Muscle of back (tissue), 3 donors: ENCODE measurements at regions not wholly inside any gene's neighbourhood (a gene's known extent, or its start where the extent isn't known, plus 50 kb on each side); places are given as distances from the start of the nearest gene placed in this dataset.

Experiments
- DNase-seq, 3 donors: peaks; one replicate each; pipeline versions ENCODE4 v3.0.0 to v3.0.0-alpha.2; 2013

- no peak for DNase-seq
These were observed 367.7 kb upstream of the ARRDC4 start for GRCh38 chr15:97592778-97593177.

GRCh38 chr15:97597801-97598200 is 362.7 kb upstream of the ARRDC4 start:
- no peak for DNase-seq

DNA sequence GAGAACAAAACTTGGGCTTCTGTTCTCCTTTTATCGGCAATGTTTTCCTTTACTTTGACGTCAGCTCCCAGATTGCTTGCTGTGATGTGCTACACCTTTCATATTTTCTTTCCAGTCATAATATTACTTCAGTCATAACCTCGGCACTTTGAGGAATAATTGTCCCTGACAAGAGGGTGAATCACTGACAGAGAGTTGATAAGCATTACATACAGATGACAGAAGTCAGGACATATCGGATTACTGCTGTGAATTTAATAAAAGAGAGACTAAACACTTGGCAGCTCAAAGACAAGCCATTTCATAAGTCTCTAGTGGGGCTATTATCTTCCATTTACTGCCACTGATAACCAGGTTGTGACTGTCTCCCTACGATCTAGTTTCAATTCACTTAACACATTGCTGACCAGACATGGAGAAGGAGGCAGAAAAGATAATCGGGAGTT is 362.1 kb upstream of the ARRDC4 start:
- no peak for DNase-seq

GRCh38 chr15:97600190-97600589 is 360.3 kb upstream of the ARRDC4 start:
- DNase-seq: no peak

DNA sequence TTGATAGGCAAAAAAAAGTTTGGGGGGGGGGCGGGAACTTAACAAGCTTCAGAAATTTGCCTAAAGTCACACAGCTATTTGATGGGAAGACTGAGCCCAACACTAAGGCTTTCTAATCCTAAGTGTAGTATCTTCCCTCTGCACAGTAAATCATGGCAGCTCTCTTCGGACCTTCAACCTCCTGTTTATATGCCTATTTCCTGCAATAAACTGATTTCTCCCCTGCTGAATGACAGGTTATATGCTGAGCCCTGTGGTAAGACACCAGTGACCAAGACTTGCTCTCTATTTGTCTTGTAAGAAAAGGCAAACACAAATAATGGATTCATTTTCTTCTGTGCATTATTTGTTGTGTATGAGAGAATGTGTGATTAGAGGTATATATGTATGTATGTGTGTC is 355.8 kb upstream of the ARRDC4 start:
- no peak for DNase-seq

DNA sequence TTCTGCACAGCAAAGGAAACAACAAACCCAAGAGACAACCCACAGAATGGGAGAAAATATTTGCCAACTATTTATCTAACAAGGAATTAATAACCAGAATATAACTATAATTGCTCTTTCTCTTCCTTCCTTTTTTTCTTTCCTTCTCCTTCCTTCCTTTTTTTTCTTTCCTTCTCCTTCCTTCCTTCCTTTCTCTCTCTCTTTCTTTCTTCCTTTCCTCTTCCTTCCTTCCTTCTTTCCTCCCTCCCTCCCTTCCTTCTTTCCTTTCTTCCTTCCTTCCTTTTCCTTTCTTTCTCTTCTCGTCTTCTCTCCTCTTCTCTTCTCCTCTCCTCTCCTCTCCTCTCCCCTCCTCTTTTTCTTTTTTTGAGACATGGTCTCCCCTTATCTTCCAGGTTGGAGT is 345.4 kb upstream of the ARRDC4 start:
- no peak for DNase-seq

GRCh38 chr15:97623091-97623661 is 337.3 kb upstream of the ARRDC4 start:
- no peak for DNase-seq

DNA sequence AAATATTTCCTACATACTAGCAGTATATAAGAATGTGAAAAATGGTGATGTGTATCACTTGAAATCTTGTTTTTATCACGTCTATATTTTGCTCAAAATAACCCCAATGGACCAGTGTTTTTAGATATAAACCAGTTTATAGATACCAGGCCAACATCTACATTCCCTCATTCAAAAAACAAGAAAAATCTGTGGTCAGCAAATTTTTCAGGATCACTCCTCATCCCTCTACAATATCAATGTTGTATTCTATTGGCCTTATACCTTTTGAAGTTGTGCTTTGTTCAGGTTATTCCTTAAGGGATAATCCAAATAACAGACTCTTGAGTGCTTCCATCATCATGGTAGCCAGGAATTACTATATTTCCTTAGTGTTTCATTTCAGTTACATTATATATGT is 332.9 kb upstream of the ARRDC4 start:
- DNase-seq: no peak

- DNase-seq: no peak
These were observed 314.7 kb upstream of the ARRDC4 start for GRCh38 chr15:97645758-97646157.

DNA sequence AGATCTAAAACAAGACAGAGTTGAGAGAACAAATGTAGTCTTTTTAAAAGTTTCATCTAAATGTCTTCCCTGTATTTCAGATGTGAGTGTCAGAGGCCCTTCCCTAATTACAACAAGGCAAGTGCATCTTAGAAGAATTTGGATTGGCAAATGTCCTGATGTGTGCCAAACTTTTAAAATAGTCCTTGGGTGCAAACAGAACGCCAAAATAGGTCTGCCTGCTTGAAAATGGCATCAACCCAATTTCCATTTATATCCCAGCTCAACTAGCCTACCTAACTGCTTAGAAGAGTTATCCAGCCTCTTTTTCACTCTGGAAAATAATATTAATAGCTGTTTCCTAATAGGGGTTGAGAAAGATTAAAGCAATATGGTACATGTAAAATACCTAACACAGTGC is 311.8 kb upstream of the ARRDC4 start:
- peak in 1 of 3 donors; percentile 4 for DNase-seq

GRCh38 chr15:97652041-97652440 is 308.5 kb upstream of the ARRDC4 start:
- DNase-seq: no peak

DNA sequence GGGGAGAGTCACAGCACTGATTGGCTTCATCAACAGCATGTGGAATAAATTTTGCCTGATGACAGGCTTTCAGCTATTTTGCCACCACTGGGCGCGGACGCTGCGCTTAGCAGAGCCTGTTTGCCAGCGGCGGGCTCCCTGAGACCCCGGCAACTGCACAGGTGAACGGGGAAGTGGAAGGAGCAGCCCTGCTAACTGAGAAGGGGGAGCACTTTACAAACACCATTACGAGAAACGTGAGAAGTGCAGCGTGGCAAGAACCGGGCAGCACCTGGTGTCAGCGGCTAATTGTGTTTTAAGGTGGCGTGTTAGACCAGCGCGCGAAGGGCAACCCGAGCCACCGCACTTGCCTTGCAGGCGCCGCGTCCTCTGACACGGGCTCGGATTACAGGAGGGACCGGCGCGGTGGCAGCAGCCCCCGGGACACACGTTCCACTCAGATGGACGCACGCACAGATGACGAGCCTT is 307.8 kb upstream of the ARRDC4 start:
- peak; percentile 2 to 30 (median 8) for DNase-seq

DNA sequence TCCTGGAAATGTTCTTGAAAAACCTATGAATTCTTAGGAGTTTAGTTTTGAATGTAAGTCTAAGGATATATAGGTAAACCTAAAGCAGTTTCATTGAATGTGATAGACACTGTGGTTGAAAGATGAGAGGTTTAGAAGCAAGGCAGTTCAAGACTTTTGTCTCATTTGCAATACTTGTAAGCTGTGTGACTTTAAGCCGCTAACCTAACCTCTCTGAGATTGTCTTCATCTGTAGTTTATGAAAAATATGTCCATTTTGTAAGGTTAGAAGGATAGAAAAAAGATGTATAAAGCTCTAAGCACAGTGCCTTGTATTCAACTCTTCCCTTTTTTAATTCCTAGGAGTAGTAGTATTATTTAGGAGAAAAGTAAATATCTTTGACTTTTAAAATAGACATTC is 306.6 kb upstream of the ARRDC4 start:
- no peak for DNase-seq

DNA sequence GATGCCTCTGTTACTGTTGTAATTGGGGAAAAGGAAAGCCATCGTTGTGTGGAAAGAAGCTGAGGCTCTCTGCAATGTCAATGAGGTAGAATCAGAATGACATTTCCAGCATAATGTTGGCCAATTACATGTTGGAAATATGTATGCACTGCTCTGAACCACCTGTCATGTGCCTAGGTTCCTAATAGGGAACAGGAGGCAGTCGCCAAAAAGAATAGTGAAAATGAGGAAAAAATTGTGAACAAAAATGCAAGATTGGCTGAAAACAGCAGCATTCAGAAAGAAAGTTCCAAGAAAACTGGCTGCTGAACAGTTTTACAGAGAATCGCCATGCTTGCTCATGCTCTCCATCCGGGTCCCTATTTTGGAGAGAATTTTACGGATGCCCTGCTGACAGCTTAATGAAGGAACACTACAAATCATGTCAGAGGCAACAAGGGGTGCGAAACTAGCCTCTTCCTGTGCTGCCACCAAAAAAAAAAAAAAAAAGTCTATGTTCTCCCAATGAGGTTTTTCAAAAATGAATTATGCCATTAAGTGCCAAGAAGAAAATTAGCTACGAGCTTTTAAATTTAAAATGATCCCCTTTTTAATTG is 305.9 kb upstream of the ARRDC4 start:
- DNase-seq: peak in 2 of 3 donors; percentile 27 to 51

DNA sequence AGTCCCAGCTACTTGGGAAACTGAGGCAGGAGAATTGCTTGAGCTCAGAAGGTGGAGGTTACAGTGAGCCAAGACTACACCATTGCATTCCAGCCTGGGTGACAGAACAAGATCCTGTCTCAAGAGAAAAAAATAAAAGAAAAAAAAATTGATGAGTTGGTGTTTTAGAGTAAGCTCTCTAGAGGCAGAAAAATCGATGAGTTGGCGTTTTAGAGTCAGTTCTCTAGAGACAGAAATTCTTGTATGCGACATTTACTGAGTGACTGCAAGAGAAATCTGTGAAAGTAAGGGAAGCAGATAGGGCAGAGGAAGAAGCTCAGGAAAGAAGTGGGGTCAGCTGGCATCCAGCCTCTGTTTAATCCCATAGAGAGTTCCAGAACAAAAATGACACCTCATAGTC is 298.7 kb upstream of the ARRDC4 start:
- no peak for DNase-seq

- no peak for DNase-seq
These were observed 287.9 kb upstream of the ARRDC4 start for GRCh38 chr15:97672586-97672985.

DNA sequence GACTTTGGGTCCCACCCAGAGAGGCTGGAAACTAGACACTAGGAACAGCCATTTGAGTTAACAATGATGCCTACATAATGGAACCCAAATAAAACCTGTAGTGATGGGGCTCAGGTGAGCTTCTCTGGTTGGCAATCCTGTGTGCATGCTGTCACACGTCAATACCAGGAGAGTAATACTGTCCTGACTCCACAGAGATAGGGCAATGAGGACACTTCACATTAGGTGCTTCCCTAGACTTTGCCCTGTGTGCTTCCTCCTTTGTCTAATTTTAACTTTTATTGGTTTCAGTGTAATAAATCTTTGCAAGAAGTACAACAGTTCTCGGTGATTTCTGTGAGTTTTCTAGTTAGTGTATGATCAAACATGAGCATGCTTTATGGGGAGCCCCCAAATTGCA is 281.8 kb upstream of the ARRDC4 start:
- DNase-seq: no peak

GRCh38 chr15:97679106-97679688 is 281.3 kb upstream of the ARRDC4 start:
- no peak for DNase-seq

- no peak for DNase-seq
These were observed 279.8 kb upstream of the ARRDC4 start for GRCh38 chr15:97680606-97681220.

DNA sequence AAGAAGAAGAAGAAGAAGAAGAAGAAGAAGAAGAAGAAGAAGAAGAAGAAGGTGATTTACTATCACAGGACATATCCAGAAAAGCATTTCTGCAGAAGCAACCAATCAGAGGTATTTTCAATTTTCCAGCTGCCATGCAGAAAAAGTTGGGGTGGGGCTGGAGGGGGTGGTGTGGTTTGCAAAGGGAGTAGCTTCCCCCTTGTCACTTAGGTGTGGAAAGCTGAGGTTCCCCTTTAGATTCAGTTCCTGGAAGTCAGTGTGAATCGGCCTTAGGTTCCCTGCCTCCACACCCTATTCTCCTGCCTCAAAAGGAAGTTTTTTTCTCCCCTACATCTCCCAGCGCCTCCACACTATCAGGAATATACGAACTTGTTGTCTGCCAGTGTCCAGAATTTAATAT is 276.7 kb upstream of the ARRDC4 start:
- DNase-seq: no peak

GRCh38 chr15:97684249-97684648 is 276.3 kb upstream of the ARRDC4 start:
- no peak for DNase-seq

DNA sequence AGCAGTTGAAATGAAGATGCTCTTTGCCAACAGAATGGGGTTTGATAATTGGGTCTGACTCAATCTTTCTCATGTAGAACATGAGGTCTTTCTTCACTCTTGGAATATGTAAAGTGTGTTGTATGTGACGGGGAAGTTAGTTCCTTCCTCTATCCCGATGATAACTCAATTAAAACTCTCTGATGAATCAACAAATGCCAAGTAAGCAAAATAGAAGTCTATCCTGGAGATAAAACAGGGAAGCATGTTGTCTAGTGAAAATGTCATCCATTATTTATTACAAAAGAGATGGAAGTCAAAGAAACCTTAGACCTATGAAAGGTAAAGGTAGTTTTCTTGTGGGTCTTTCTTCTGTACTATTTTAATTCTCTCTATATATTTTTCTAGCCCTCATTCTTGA is 274.2 kb upstream of the ARRDC4 start:
- no peak for DNase-seq

DNA sequence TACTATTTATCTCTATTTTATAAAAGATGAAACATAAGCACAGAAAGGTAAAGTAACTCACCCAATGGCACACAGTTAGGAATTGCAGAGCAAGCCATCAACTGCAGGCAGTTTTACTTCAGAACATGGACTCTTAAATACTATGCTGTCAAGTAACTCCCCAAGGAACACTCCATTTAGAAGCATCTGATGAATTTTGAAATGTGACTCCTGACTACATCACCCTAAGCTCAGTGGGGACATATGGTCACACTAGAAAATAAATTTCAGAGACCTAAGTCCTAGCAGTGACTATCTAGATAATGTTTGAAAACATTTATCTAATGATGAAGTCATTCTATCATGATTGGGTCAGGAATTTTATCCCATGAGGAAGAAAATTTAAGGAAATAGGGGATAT is 272.8 kb upstream of the ARRDC4 start:
- DNase-seq: no peak
